ENCODE measurements at regions not wholly inside any gene's neighbourhood (a gene's known extent, or its start where the extent isn't known, plus 50 kb on each side); places are given as distances from the start of the nearest gene placed in this dataset.

- Histone ChIP-seq H4K5ac (ENCODE audit: insufficient read length, low read depth, low read length) (no peak overlapping the region), H3K56ac (replicated peaks; ENCODE audit: insufficient read length, low read depth, low read length) (no peak overlapping the region), H2AK5ac (ENCODE audit: low read depth, low read length) (no peak overlapping the region), H3K9me3 (ENCODE audit: insufficient read depth in 2 of 2, low read depth in 1 of 2, low read length in 1 of 2) (peaks cover 0 to 5% of the 10 kb centered on the region in 2 experiments; a peak in 2 of 4 replicates), H2BK120ac (replicated peaks; ENCODE audit: low read depth, low read length) (no peak overlapping the region), H3K23me2 (ENCODE audit: low read depth, low read length) (no peaks in the 10 kb centered on the region), H3K27me3 (replicated peaks in 1 of 4; ENCODE audit: control insufficient read depth in 3 of 4, extremely low read depth in 1 of 4, insufficient read depth in 3 of 4, low read length in 3 of 4) (no peaks in the 10 kb centered on the region), H4K8ac (ENCODE audit: extremely low read depth, insufficient read depth, low read length) (no peak overlapping the region), H2BK15ac (ENCODE audit: low read length) (no peak overlapping the region), H3K4ac (replicated peaks; ENCODE audit: insufficient read length, low read depth, low read length) (no peak overlapping the region), H3K79me1 (ENCODE audit: low read depth, low read length) (no peaks in the 10 kb centered on the region), H3K36me3 (ENCODE audit: control insufficient read depth in 2 of 4, insufficient read depth in 4 of 4, low read length in 3 of 4) (no peaks in the 10 kb centered on the region), H4K20me1 (replicated peaks in 1 of 2; ENCODE audit: control insufficient read depth in 1 of 2, insufficient read depth in 2 of 2, low read length in 2 of 2) (no peaks in the 10 kb centered on the region), H3K18ac (ENCODE audit: extremely low read depth, low read length) (no peak overlapping the region), H3K4me1 (replicated peaks in 1 of 4; ENCODE audit: control insufficient read depth in 3 of 4, insufficient read depth in 4 of 4, low read length in 3 of 4) (no peaks in the 10 kb centered on the region), H4K91ac (replicated peaks; ENCODE audit: insufficient read length, low read length) (no peak overlapping the region), H3K23ac (ENCODE audit: insufficient read length) (no peak overlapping the region), H2BK20ac (ENCODE audit: low read length) (no peak overlapping the region), H3K79me2 (ENCODE audit: control insufficient read depth in 1 of 2, insufficient read depth in 2 of 2, low read length in 2 of 2) (no peaks in the 10 kb centered on the region), H2BK12ac (ENCODE audit: low read depth, low read length) (no peak overlapping the region), H3K9ac (replicated peaks in 1 of 4; ENCODE audit: extremely low read depth in 1 of 4, low read depth in 3 of 4, low read length in 3 of 4) (no peak overlapping the region), H2BK5ac (ENCODE audit: low read depth, low read length) (no peak overlapping the region), H3K27ac (ENCODE audit: low read depth, low read length) (no peak overlapping the region), H3K4me2 (ENCODE audit: insufficient read depth in 1 of 2, low read depth in 2 of 2, low read length in 2 of 2) (no peak overlapping the region), H3K14ac (ENCODE audit: insufficient read length) (no peak overlapping the region), H2AFZ (ENCODE audit: low read length) (no peak overlapping the region), H3K4me3 (ENCODE audit: extremely low read depth in 1 of 4, insufficient read depth in 2 of 4, low read depth in 3 of 4, low read length in 4 of 4) (no peak overlapping the region)
- POLR2A ChIA-PET (ENCODE audit: partially characterized antibody) = no interaction called here
- CTCF ChIA-PET (ENCODE audit: partially characterized antibody) = no interaction called here
- no peak for TF ChIP-seq RXRA (IDR thresholded peaks at IDR 0.05; ENCODE audit: insufficient read depth, low read depth, low read length)
- TF ChIP-seq JUND (IDR thresholded peaks at IDR 0.05; ENCODE audit: low read length) = no peak
- TF ChIP-seq SP2 (IDR thresholded peaks at IDR 0.05; ENCODE audit: low read length) = no peak
- 87% methylated on average over 4 of the region's 4 CpGs; no CpG with 5 or more reads in 1 of the 2 experiments for WGBS, 2 experiments (ENCODE audit: extremely low coverage in 1 of 2, insufficient coverage in 1 of 2, insufficient read length in 1 of 2, insufficient replicate concordance in 2 of 2, low coverage in 1 of 2, low lambda C conversion rate in 2 of 2, missing lambda C conversion rate in 1 of 2)
- no peak for DNase-seq (ENCODE audit: low read depth in 1 of 2, low spot score in 2 of 2)
- no peak for FAIRE-seq
Measured at GRCh38 chr2:155043097-155043496, 344.6 kb downstream of the KCNJ3 start.

Data from H1 (cell line).